ENCODE measurements at regions not wholly inside any gene's neighbourhood (a gene's known extent, or its start where the extent isn't known, plus 50 kb on each side); places are given as distances from the start of the nearest gene placed in this dataset.

GRCh38 chr2:147543056-147543455, 301.8 kb upstream of the ACVR2A start:
- ChIA-PET CTCF (no interaction called here), POLR2A (no interaction called here)
- TF ChIP-seq CTCF (IDR thresholded peaks at IDR 0.05) = no peak
- no peaks in the 10 kb centered on the region for H3K9me3 Mint-ChIP-seq
- H3K36me3 Mint-ChIP-seq (ENCODE audit: low read depth) = no peaks in the 10 kb centered on the region
- DNase-seq (no peak), ATAC-seq (ENCODE audit: low read depth) (no peak)
- no peaks in the 10 kb centered on the region for H3K4me1 Mint-ChIP-seq
- no peaks in the 10 kb centered on the region for H3K27me3 Mint-ChIP-seq
- intact Hi-C loops (cut with micrococcal nuclease) = no loop called here
- H3K27ac Mint-ChIP-seq = no peak overlapping the region
- H3K4me3 Mint-ChIP-seq = no peak overlapping the region

DNA sequence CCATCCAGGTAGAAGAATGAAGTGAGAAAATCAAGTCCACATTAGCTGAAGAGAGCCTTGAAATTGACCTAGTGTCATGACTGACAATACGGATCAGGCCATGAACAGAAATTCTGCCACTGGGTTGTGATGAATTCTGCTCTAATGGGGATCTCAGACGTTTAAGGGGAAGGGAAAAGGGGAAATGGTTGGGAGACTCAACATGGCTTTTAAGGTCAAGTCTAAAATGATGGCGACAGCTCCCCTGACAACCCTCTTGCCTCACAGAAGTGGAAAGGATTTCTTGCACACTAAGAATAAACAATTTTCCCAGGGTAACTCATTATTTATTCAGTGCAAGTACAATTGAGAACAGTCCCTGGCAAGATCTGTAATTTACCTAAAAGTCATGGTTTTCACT, 302.5 kb upstream of the ACVR2A start:
- Mint-ChIP-seq H3K27ac (no peak overlapping the region), H3K36me3 (ENCODE audit: low read depth) (no peaks in the 10 kb centered on the region), H3K4me3 (no peak overlapping the region), H3K9me3 (no peaks in the 10 kb centered on the region), H3K27me3 (no peaks in the 10 kb centered on the region), H3K4me1 (no peaks in the 10 kb centered on the region)
- no peak for ATAC-seq (ENCODE audit: low read depth)
- ChIA-PET POLR2A (no interaction called here), CTCF (no interaction called here)
- no peak for TF ChIP-seq CTCF (IDR thresholded peaks at IDR 0.05)
- intact Hi-C loops (cut with micrococcal nuclease) = no loop called here
- no peak for DNase-seq

GRCh38 chr2:147541314-147541713, 303.5 kb upstream of the ACVR2A start:
- ATAC-seq (ENCODE audit: low read depth) = no peak
- H3K27ac Mint-ChIP-seq = no peak overlapping the region
- CTCF ChIA-PET = no interaction called here

GRCh38 chr2:147538821-147539220, 306.0 kb upstream of the ACVR2A start:
- ChIA-PET POLR2A (no interaction called here), CTCF (no interaction called here)
- ATAC-seq (ENCODE audit: low read depth) = no peak
- Mint-ChIP-seq H3K27me3 (no peaks in the 10 kb centered on the region), H3K36me3 (ENCODE audit: low read depth) (no peaks in the 10 kb centered on the region), H3K4me3 (no peak overlapping the region), H3K27ac (no peak overlapping the region), H3K4me1 (no peaks in the 10 kb centered on the region), H3K9me3 (no peaks in the 10 kb centered on the region)
- DNase-seq = no peak
- intact Hi-C loops (cut with micrococcal nuclease) = no loop called here
- no peak for TF ChIP-seq CTCF (IDR thresholded peaks at IDR 0.05)

More at GRCh38 chr2:147541314-147541713, 303.5 kb upstream of the ACVR2A start:
- Mint-ChIP-seq H3K4me1 (no peaks in the 10 kb centered on the region), H3K4me3 (no peak overlapping the region), H3K36me3 (ENCODE audit: low read depth) (no peaks in the 10 kb centered on the region), H3K9me3 (no peaks in the 10 kb centered on the region), H3K27me3 (no peaks in the 10 kb centered on the region)
- POLR2A ChIA-PET = no interaction called here
- no peak for DNase-seq
- intact Hi-C loops (cut with micrococcal nuclease) = no loop called here
- no peak for TF ChIP-seq CTCF (IDR thresholded peaks at IDR 0.05)

DNA sequence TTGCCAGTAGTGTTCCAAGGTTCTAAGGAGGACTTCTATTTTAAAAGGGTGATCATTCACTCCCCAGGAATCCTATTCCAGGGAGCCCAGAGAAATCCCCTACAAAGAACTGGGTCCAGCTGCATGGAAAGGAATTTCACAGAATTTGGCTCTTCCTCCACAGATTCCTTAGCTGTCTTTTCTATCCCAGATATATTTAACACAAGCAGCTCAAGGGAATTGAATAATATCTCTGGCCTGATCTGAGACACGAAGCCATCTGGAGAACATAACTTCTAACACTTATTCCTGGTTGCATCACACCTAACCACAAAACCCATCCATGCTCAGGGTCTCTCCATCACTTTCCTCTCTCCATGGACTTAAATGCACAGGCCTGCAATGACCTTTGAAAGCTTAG, 306.7 kb upstream of the ACVR2A start:
- H3K4me3 Mint-ChIP-seq = no peak overlapping the region
- no peak for TF ChIP-seq CTCF (IDR thresholded peaks at IDR 0.05)
- H3K4me1 Mint-ChIP-seq = no peaks in the 10 kb centered on the region
- no peak overlapping the region for H3K27ac Mint-ChIP-seq
- no peaks in the 10 kb centered on the region for H3K36me3 Mint-ChIP-seq (ENCODE audit: low read depth)
- no peak for ATAC-seq (ENCODE audit: low read depth)
- no peaks in the 10 kb centered on the region for H3K27me3 Mint-ChIP-seq
- DNase-seq = no peak
- POLR2A ChIA-PET = no interaction called here
- CTCF ChIA-PET = no interaction called here
- intact Hi-C loops (cut with micrococcal nuclease) = no loop called here
- H3K9me3 Mint-ChIP-seq = no peaks in the 10 kb centered on the region
